SK-N-SH (cell line): ENCODE measurements at regions not wholly inside any gene's neighbourhood (a gene's known extent, or its start where the extent isn't known, plus 50 kb on each side); places are given as distances from the start of the nearest gene placed in this dataset.

Experiments
- CTCF ChIA-PET: fragments of 300-600, 350-600 bp; formaldehyde crosslinking; extraction: SDS; loops from one replicate; lab custom pipeline; 2021; lab: Yijun Ruan, JAX
- POLR2A ChIA-PET: fragments of 350-600 bp; sonication (Branson Sonifier 250); formaldehyde crosslinking; extraction: SDS; loops from one replicate; lab custom pipeline; 2020; ENCODE audit warnings: antibody characterized with exemption, inconsistent platforms; lab: Yijun Ruan, JAX
- DNase-seq: peaks from one replicate; pipeline ENCODE4 v3.0.0; 2012
- H2AFZ ChIP-seq: fragments of 200-600 bp; sonication (generic); 2 replicates; pipeline ENCODE4 v1.8.1; 2016; ENCODE audit warnings: antibody characterized with exemption, mild to moderate bottlenecking, low read depth
- H3F3A ChIP-seq: fragments of 200-600 bp; sonication (generic); replicated peaks from 2 replicates; pipeline ENCODE3; 2016; ENCODE audit warnings: antibody characterized with exemption, mild to moderate bottlenecking; ENCODE audit not compliant: insufficient read depth
- H3K27ac ChIP-seq, 2 experiments: fragments of 200-500 bp in 1 of 2; fragments of 200-600 bp in 1 of 2; sonication (Bioruptor generic) in 1 of 2; sonication (generic), shearing (Covaris generic) in 1 of 2; 2 replicates each; pipeline versions ENCODE4 v1.5.1 to v1.6.1; 2014 to 2016; ENCODE audit warnings: low read depth in 2 of 2, inconsistent platforms in 1 of 2, low read length in 1 of 2, mild to moderate bottlenecking in 1 of 2, mixed read lengths in 1 of 2
- H3K27me3 ChIP-seq: fragments of 200-600 bp; sonication (generic), shearing (Covaris generic); 2 replicates; pipeline ENCODE4 v1.6.1; 2016; ENCODE audit warnings: mixed run types; ENCODE audit not compliant: insufficient read depth
- H3K36me3 ChIP-seq, 2 experiments: fragments of 200-500 bp in 1 of 2; fragments of 200-600 bp in 1 of 2; sonication (Bioruptor generic) in 1 of 2; sonication (generic) in 1 of 2; replicated peaks in 1 of 2; 2 replicates each; pipeline versions ENCODE3 to v1.5.1; 2014 to 2016; ENCODE audit warnings: low read length in 1 of 2, mild to moderate bottlenecking in 1 of 2; ENCODE audit not compliant: insufficient read depth in 2 of 2, control insufficient read depth in 1 of 2
- H3K4me1 ChIP-seq, 2 experiments: fragments of 200-500 bp in 1 of 2; fragments of 200-600 bp in 1 of 2; sonication (Bioruptor generic) in 1 of 2; sonication (generic), shearing (Covaris generic) in 1 of 2; 2 replicates each; pipeline versions ENCODE4 v1.5.1 to v1.6.1; 2014 to 2016; ENCODE audit warnings: low read depth in 1 of 2, low read length in 1 of 2, mixed run types in 1 of 2; ENCODE audit not compliant: insufficient read depth in 2 of 2, control insufficient read depth in 1 of 2
- H3K4me2 ChIP-seq: fragments of 200-600 bp; sonication (generic), shearing (Covaris generic); 2 replicates; pipeline ENCODE4 v1.6.1; 2017; ENCODE audit warnings: mixed run types
- H3K4me3 ChIP-seq, 2 experiments: fragments of 200-500 bp in 1 of 2; fragments of 200-600 bp in 1 of 2; sonication (Bioruptor generic) in 1 of 2; sonication (generic), shearing (Covaris generic) in 1 of 2; 2 replicates each; pipeline versions ENCODE4 v1.5.1 to v1.8.1; 2014 to 2016; ENCODE audit warnings: low read depth in 2 of 2, inconsistent platforms in 1 of 2, low read length in 1 of 2, mild to moderate bottlenecking in 1 of 2, mixed read lengths in 1 of 2, moderate library complexity in 1 of 2
- H3K79me2 ChIP-seq: fragments of 200-600 bp; sonication (generic); 2 replicates; pipeline ENCODE4 v1.8.1; 2017; ENCODE audit warnings: mild to moderate bottlenecking; ENCODE audit not compliant: insufficient read depth
- H3K9ac ChIP-seq: fragments of 200-600 bp; sonication (generic); 2 replicates; pipeline ENCODE4 v1.6.1; 2017; ENCODE audit warnings: mixed run types
- H3K9me2 ChIP-seq: fragments of 200-600 bp; sonication (generic); 2 replicates; pipeline ENCODE4 v1.6.1; 2017; ENCODE audit warnings: mixed run types
- H3K9me3 ChIP-seq: fragments of 200-600 bp; sonication (generic); 2 replicates; pipeline ENCODE4 v1.6.1; 2017; ENCODE audit warnings: mixed run types, mild to moderate bottlenecking, moderate library complexity
- H4K20me1 ChIP-seq: fragments of 200-600 bp; sonication (generic); 2 replicates; pipeline ENCODE4 v1.6.1; 2017; ENCODE audit warnings: mild to moderate bottlenecking, mixed run types; ENCODE audit not compliant: insufficient read depth
- CHD2 ChIP-seq: fragments of 150-350 bp; IDR thresholded peaks from 2 replicates; pipeline ENCODE4 v1.6.1; 2018; ENCODE audit warnings: low read length; ENCODE audit not compliant: partially characterized antibody
- EP300 ChIP-seq, 2 experiments: IDR thresholded peaks; 2 replicates each; pipeline versions ENCODE4 v1.4.0 to v1.6.1; 2012; ENCODE audit warnings: borderline replicate concordance in 1 of 2, low read depth in 1 of 2, low read length in 1 of 2
- GATA2 ChIP-seq: sonication (generic); formaldehyde crosslinking; IDR thresholded peaks from 2 replicates; pipeline ENCODE4 v1.5.0; 2020; ENCODE audit warnings: mild to moderate bottlenecking, missing genetic modification reagents
- IRF3 ChIP-seq: fragments of 150-350 bp; IDR thresholded peaks from 2 replicates; pipeline ENCODE4 v1.6.1; 2016; ENCODE audit warnings: mild to moderate bottlenecking, low read depth, low read length
- JUND ChIP-seq: IDR thresholded peaks from 2 replicates; pipeline ENCODE4 v1.4.0; 2012
- MAX ChIP-seq: IDR thresholded peaks from 2 replicates; pipeline ENCODE4 v1.4.0; 2012; ENCODE audit warnings: low read depth
- MXI1 ChIP-seq: IDR thresholded peaks from 2 replicates; pipeline ENCODE4 v1.6.1; 2012; ENCODE audit warnings: mild to moderate bottlenecking, low read depth, low read length, improper control_type of control experiment
- NFIC ChIP-seq: IDR thresholded peaks from 2 replicates; pipeline ENCODE4 v1.4.0; 2012; ENCODE audit warnings: borderline replicate concordance
- NRF1 ChIP-seq: IDR thresholded peaks from 2 replicates; pipeline ENCODE4 v1.6.1; 2012; ENCODE audit warnings: low read depth, mild to moderate bottlenecking, low read length
- POLR2AphosphoS5 ChIP-seq: IDR thresholded peaks from 2 replicates; pipeline ENCODE4 v1.6.1; 2012; ENCODE audit warnings: low read depth, low read length
- RAD21 ChIP-seq: IDR thresholded peaks from 2 replicates; pipeline ENCODE4 v1.6.1; 2012; ENCODE audit warnings: mild to moderate bottlenecking, low read length
- RCOR1 ChIP-seq: fragments of 150-350 bp; IDR thresholded peaks from 2 replicates; pipeline ENCODE4 v1.6.1; 2017; ENCODE audit warnings: antibody characterized with exemption, low read length
- RFX5 ChIP-seq: IDR thresholded peaks from 2 replicates; pipeline ENCODE4 v1.6.1; 2012; ENCODE audit warnings: mild to moderate bottlenecking, improper control_type of control experiment, low read length
- SIN3A ChIP-seq: IDR thresholded peaks from 2 replicates; pipeline ENCODE4 v1.6.1; 2012; ENCODE audit warnings: low read depth, mild to moderate bottlenecking, low read length, moderate library complexity, borderline replicate concordance
- SMC3 ChIP-seq: IDR thresholded peaks from 2 replicates; pipeline ENCODE4 v1.6.1; 2012; ENCODE audit warnings: low read depth, low read length, improper control_type of control experiment
- TAF1 ChIP-seq: IDR thresholded peaks from 2 replicates; pipeline ENCODE4 v1.6.1; 2012; ENCODE audit warnings: low read depth, mild to moderate bottlenecking, low read length, moderate library complexity, borderline replicate concordance
- TEAD4 ChIP-seq: IDR thresholded peaks from 2 replicates; pipeline ENCODE4 v1.4.0; 2012; ENCODE audit warnings: mild to moderate bottlenecking, borderline replicate concordance; ENCODE audit not compliant: insufficient read depth
- WGBS: methylation state at CpG from one replicate; pipeline ENCODE4 v1.1.6; 2017; ENCODE audit warnings: low lambda C conversion rate; 5-methylcytosine and 5-hydroxymethylcytosine counted together
- TF ChIP-seq, protein P1 (sequence below): IDR thresholded peaks from 2 replicates; pipeline ENCODE4; 2012

DNA sequence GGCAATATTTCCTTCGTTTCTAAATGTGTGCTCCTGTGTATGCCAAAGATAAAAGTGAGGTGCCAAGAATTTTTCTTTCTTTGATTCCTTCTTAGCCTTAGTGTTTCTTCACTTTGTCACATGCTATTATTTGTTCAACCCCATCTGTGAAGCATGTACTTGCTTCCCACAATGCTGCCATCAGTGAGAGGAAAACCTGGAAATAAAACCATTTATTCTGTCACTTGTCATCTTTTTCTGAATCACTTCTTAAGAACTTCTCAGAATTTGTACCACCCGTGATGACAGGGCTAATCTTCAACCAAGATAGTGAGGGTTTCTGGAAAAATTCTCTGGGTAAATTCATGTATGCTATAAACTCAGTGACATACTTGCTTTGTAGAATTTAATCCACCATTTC, 450.1 kb downstream of the COL12A1 start:
- Histone ChIP-seq H3K27ac (no peak overlapping the region), H3F3A (no peaks in the 10 kb centered on the region), H3K4me1 (no peaks in the 10 kb centered on the region), H4K20me1 (no peaks in the 10 kb centered on the region), H3K27me3 (no peaks in the 10 kb centered on the region), H3K4me3 (no peak overlapping the region), H2AFZ (no peak overlapping the region), H3K9me3 (no peaks in the 10 kb centered on the region), H3K36me3 (no peaks in the 10 kb centered on the region), H3K9me2 (no peaks in the 10 kb centered on the region), H3K4me2 (no peak overlapping the region), H3K79me2 (no peaks in the 10 kb centered on the region), H3K9ac (no peak overlapping the region)
- TF ChIP-seq TAF1, result no peak
- ChIA-PET CTCF (no interaction called here), POLR2A (no interaction called here)
- WGBS, result 2% methylated on average over 2 of the region's 2 CpGs
- no peak for DNase-seq

- H3K9me2 ChIP-seq, result no peaks in the 10 kb centered on the region
- CTCF ChIA-PET, result no interaction called here
- H3F3A ChIP-seq, result no peaks in the 10 kb centered on the region
- no peak overlapping the region for H2AFZ ChIP-seq
- POLR2A ChIA-PET, result no interaction called here
- no peak overlapping the region for H3K4me3 ChIP-seq
- no peak overlapping the region for H3K9ac ChIP-seq
- H3K4me1 ChIP-seq, result no peaks in the 10 kb centered on the region
- no peaks in the 10 kb centered on the region for H4K20me1 ChIP-seq
- H3K36me3 ChIP-seq, result no peaks in the 10 kb centered on the region
- H3K79me2 ChIP-seq, result no peaks in the 10 kb centered on the region
- H3K9me3 ChIP-seq, result no peaks in the 10 kb centered on the region
- no peaks in the 10 kb centered on the region for H3K27me3 ChIP-seq
- WGBS, result 19% methylated on average over 10 of the region's 10 CpGs
- no peak overlapping the region for H3K27ac ChIP-seq
- TF ChIP-seq NFIC (no peak), RFX5 (no peak), IRF3 (no peak), SMC3 (no peak)
- no peak for DNase-seq
- H3K4me2 ChIP-seq, result no peak overlapping the region
These were observed 450.7 kb downstream of the COL12A1 start for GRCh38 chr6:74755196-74755595.

GRCh38 chr6:74753883-74754600, 451.8 kb downstream of the COL12A1 start:
- no peaks in the 10 kb centered on the region for H3K9me3 ChIP-seq
- H3K36me3 ChIP-seq, result no peaks in the 10 kb centered on the region
- no peaks in the 10 kb centered on the region for H3F3A ChIP-seq
- ChIA-PET CTCF (interaction anchor here (1.4 kb wide), 1 partner anchor 9 kb away, joined by 3 read pairs; no protein-coding TSS in a partner anchor), POLR2A (no interaction called here)
- no peak overlapping the region for H3K9ac ChIP-seq
- no peak overlapping the region for H3K27ac ChIP-seq
- no peaks in the 10 kb centered on the region for H3K4me1 ChIP-seq
- no peak overlapping the region for H3K4me3 ChIP-seq
- no peaks in the 10 kb centered on the region for H3K9me2 ChIP-seq
- TF ChIP-seq SMC3, result no peak
- no peak for TF ChIP-seq SIN3A
- no peak for TF ChIP-seq POLR2AphosphoS5
- TF ChIP-seq MXI1, result no peak
- no peak for TF ChIP-seq NRF1
- no peak for TF ChIP-seq JUND
- TF ChIP-seq, protein P1, sequence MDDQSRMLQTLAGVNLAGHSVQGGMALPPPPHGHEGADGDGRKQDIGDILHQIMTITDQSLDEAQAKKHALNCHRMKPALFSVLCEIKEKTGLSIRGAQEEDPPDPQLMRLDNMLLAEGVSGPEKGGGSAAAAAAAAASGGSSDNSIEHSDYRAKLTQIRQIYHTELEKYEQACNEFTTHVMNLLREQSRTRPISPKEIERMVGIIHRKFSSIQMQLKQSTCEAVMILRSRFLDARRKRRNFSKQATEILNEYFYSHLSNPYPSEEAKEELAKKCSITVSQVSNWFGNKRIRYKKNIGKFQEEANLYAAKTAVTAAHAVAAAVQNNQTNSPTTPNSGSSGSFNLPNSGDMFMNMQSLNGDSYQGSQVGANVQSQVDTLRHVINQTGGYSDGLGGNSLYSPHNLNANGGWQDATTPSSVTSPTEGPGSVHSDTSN, result no peak
- no peak for TF ChIP-seq RAD21
- no peak for TF ChIP-seq CHD2
- TF ChIP-seq EP300 (IDR thresholded peaks at IDR 0.05; ENCODE audit: borderline replicate concordance in 1 of 2, low read depth in 1 of 2, low read length in 1 of 2), result no peak
- TF ChIP-seq RFX5, result no peak
- TF ChIP-seq TEAD4, result no peak
- TF ChIP-seq MAX, result no peak
- TF ChIP-seq GATA2 (CRISPR knock-in tag), result no peak
- TF ChIP-seq RCOR1, result no peak
- H4K20me1 ChIP-seq, result no peaks in the 10 kb centered on the region
- DNase-seq, result no peak
- no peak overlapping the region for H3K4me2 ChIP-seq
- no peaks in the 10 kb centered on the region for H3K27me3 ChIP-seq
- H2AFZ ChIP-seq, result no peak overlapping the region
- 6% methylated on average over 2 of the region's 2 CpGs for WGBS
- no peaks in the 10 kb centered on the region for H3K79me2 ChIP-seq
